Epidermal melanocyte (primary cell): ENCODE measurements at regions not wholly inside any gene's neighbourhood (a gene's known extent, or its start where the extent isn't known, plus 50 kb on each side); places are given as distances from the start of the nearest gene placed in this dataset.

Experiments
- DNase-seq: peaks from one replicate; pipeline ENCODE4 v3.0.0; 2011; ENCODE audit warnings: low spot score; ENCODE audit not compliant: insufficient read length

- DNase-seq: no peak
These were observed 284.1 kb upstream of the EPHA5 start for GRCh38 chr4:65954416-65954815.

- no peak for DNase-seq
These were observed 280.9 kb upstream of the EPHA5 start for GRCh38 chr4:65951177-65951576.

- no peak for DNase-seq
These were observed 272.8 kb upstream of the EPHA5 start for GRCh38 chr4:65943076-65943475.

DNA sequence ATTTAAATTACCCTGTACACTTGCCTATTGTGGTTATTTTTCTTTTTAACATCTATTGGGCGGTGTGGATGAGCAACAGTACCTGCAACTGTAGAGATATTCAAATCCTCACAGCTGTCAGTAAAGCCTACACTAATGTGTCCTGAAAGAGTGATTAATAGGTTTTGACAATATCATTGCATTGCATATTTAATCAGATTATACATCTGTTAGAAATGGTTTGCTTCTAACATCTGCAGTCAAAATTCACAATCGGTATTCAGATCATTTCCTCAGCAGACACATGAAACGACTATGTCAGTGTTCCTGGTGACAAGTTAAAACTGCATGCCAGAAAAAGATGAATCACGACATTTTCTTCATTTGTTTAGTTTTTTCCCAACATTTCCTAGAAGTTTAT is 254.6 kb upstream of the EPHA5 start:
- DNase-seq: no peak

GRCh38 chr4:65923616-65924015 is 253.3 kb upstream of the EPHA5 start:
- no peak for DNase-seq

GRCh38 chr4:65921180-65921579 is 250.9 kb upstream of the EPHA5 start:
- no peak for DNase-seq

GRCh38 chr4:65918872-65919271 is 248.6 kb upstream of the EPHA5 start:
- DNase-seq: no peak

DNA sequence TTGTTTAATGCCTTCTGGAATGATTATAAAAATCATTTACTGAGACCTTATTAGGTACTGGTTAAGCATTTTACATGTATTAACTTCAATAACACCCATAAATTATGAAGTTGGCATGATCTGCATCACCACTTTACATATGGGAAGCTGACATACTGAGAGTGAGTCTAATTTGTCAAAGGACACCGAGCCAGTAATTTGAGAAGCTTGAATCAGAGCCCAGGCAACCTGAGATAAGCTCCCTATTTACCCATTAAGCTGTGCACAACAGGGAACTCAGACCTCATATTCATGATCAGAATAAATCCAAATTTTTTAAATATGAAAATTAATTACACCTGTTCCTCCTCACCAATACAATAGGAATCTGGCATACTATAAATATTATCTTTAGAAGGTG is 247.9 kb upstream of the EPHA5 start:
- DNase-seq: no peak

DNA sequence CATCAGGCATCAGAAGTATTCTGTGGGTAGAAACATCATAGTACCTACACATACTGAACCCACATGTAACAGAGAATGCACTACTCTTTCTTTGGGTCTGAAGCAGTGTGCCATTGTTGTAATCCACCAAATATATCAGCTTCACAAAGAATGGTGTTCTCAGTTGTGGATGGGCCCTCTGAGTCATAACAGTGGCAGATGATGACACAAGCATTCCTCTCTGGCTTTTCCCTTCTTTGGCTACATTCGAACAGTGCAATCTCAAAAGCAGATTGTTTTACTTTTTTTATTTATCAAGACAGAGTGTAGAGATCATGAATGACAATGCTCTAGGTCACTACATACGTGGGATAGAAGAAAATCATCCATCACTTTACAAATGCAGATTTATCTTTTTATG is 247.2 kb upstream of the EPHA5 start:
- no peak for DNase-seq

GRCh38 chr4:65911720-65912119 is 241.4 kb upstream of the EPHA5 start:
- DNase-seq: no peak

GRCh38 chr4:65893957-65894755 is 223.9 kb upstream of the EPHA5 start:
- no peak for DNase-seq

- DNase-seq: no peak
These were observed 223.0 kb upstream of the EPHA5 start for GRCh38 chr4:65893271-65893670.

DNA sequence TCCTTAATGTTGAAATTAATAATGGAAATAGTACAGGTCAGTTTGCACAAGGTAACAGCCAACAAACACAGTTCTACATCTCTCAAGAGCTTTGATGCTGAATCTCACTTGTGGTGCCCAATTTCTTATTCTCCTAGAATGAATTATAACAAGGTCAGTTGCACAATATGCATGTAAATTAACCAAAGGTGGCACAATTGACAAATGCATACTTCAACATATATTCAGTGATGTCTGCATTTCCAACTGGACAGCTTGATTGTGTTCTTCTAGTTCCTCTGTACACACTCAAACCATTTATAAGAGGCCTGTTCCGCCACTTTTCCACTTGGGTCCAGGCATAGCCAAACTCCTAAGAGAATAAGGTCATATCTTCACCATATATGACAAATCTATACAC is 210.3 kb upstream of the EPHA5 start:
- DNase-seq: no peak

GRCh38 chr4:65868096-65868824 is 198.0 kb upstream of the EPHA5 start:
- no peak for DNase-seq

GRCh38 chr4:65865489-65865888 is 195.2 kb upstream of the EPHA5 start:
- DNase-seq: no peak

DNA sequence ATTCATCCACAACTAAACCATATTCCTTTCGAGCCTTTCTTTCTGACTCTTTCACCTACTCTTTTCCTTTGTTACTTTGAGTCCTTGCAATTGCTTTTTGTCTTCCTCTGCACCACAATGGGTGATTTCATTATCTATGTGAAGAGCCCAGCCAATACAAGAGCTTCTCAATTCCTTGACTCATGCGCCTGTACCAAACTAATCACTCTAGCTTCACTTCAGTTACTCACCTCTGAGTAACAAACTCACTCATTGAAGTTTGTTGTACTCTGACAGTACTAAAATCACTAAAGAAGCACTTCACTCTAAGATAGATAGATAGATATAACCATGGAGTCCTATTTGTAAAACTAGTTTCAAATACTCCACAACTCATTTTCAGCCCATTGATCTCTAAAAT is 191.7 kb upstream of the EPHA5 start:
- no peak for DNase-seq

DNA sequence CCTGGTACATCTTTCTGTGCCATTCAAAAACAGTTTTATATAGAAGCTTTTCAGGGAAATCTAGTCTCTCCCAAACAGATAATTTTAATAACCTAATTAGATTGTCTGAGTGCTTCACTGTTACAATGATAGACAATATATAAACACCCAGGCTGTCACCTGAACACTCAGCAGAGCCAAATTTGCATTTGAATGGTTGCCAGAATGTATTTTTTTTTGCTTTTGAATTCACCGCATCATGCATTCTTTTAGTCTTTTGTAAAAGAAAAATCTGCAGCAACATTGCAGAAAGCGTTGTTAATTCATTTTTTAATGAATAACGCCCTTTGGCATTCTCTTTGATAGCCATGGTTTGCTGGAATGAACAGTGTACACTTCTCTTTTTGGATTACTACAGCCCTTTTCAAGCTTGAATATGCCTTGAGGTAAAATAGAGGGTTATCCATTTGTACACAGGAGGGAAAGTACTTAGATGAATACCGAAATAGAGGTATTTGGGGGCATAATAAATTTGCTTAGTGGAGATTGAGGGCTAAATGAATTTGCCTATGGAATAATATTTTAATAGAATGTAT is 175.0 kb upstream of the EPHA5 start:
- no peak for DNase-seq

DNA sequence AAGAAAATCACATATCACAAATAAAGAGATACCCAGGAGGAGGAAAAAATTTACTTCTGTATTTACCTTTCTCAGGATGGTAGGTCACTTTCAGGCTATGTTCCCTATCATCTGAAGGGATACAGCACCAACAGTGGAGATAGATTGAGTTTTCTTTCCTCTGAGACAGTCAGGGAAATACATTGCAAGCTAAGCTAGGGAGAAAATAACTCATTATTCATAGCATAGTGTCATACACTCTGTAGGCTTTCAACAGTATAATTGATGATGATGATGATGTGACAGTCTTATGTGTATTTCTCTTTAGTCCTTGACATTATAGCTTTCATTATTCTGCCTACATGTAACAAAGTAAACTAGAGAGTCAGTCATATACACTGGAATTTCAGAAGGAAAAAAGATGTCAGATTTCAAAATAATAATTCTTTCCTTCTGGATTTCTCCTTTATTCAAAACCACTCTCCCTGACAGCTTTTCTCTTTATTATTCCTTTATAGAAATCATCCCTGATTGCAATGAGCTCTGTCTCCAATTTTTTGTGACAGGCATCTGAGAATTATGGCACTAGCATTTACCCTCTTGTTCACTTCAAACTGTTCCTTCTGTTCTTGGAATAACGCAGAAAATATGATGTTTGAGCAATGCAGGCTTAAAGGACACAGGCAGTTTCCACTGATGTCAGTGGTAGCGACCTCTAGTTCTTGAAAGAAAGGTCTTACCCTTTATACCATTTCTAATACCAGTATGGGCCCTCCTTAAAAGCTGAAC is 169.1 kb upstream of the EPHA5 start:
- no peak for DNase-seq

GRCh38 chr4:65834707-65835106 is 164.4 kb upstream of the EPHA5 start:
- no peak for DNase-seq

GRCh38 chr4:65831828-65832227 is 161.5 kb upstream of the EPHA5 start:
- DNase-seq: no peak

DNA sequence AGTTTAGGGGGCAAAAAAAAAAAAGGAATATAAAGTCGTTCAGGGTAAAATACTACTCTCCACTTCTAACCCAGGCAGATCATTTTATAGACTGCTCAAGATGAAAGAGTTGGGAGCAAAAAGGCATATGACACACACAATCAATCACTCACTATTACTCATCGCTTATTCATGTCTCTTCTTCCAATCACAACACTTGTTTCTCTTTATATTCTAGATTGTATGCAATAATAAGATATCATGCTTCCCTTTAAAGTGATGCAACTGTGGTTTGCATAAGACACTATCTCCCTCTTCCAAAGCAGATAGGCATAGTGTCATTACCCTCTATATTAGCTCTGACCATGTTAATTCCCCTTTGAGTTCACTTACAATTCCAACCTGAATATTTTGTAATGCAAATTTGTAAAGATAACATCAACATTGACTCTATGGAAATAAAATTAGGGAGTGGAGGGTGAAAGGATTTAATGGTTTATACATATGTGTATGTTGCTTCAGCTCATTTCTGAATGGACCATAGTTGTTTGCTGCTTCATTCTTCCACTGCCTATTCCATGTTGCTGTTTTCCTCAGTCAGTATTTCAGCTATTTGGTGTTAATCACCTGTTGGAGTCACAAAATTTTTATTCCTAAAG is 154.9 kb upstream of the EPHA5 start:
- DNase-seq: no peak
